ENCODE measurements at regions not wholly inside any gene's neighbourhood (a gene's known extent, or its start where the extent isn't known, plus 50 kb on each side); places are given as distances from the start of the nearest gene placed in this dataset.
"Not testable (repeated sequence)": the region's sequence is repeated elsewhere in the genome, so short reads cannot be mapped to it uniquely, and the experiment has no call there.

- DNase-seq (ENCODE audit: low read depth), result no peak
These were observed 203.2 kb downstream of the LAS1L start for GRCh38 chrX:65331371-65331770.

DNA sequence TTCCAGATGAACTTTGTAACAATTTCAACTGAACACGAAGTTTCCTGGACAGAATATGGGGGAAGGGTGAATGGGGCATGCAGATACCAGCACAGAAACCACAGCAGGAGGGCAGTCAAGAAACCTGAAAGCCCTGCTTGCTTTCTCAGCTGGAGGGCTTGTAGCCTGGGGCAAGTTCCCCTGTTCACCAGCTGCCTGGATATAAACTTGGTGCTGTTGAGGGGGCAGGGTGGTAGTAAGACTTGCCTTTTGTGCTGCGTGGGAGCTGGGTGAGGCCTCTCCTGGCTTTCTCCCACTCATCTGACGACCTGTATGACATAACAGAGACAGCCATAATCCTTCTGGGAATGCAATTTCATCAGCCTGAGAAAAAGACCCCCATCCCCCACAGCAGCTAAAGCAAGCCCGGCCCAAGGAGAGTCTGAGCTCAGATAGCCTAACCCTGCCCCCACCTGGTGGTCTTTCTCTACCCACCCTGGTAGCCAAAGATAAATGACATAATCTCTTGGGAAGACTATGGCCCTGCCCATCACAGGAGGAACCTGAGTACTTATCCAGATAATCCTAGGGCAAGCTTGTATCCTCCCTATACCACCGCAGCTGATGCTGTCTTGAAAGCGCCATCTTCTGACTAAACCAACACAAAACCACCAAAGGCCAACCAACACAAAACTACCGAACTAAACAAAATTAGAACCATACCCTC is 234.3 kb downstream of the LAS1L start:
- no peak for DNase-seq (ENCODE audit: low read depth)

- DNase-seq (ENCODE audit: low read depth), result not testable (repeated sequence)
These were observed 251.7 kb downstream of the LAS1L start for GRCh38 chrX:65282905-65283304.

- no peak for DNase-seq (ENCODE audit: low read depth)
These were observed 261.4 kb downstream of the LAS1L start for GRCh38 chrX:65273152-65273551.

GRCh38 chrX:65266482-65266881 is 268.1 kb downstream of the LAS1L start:
- DNase-seq (ENCODE audit: low read depth), result no peak

DNA sequence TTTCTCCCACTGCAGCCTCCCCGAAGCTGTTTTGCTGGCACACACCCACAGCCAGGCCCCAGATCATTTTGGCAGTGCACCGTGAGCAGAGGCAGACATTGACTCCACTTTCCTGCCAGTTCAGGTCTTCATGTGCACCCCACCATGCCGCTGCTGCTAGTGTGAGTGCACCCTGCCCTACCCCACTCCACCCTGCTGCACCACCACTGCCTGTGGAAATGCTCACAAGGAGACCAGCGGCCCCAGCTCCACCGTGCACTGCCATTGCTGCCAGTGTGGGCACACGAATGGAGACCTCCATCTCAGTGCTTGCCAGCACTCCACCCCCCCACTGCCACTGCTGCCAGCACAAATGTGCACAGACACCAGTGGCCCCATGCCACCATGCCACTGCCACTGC is 277.6 kb upstream of the ZC4H2 start:
- DNase-seq (ENCODE audit: low read depth), result no peak

DNA sequence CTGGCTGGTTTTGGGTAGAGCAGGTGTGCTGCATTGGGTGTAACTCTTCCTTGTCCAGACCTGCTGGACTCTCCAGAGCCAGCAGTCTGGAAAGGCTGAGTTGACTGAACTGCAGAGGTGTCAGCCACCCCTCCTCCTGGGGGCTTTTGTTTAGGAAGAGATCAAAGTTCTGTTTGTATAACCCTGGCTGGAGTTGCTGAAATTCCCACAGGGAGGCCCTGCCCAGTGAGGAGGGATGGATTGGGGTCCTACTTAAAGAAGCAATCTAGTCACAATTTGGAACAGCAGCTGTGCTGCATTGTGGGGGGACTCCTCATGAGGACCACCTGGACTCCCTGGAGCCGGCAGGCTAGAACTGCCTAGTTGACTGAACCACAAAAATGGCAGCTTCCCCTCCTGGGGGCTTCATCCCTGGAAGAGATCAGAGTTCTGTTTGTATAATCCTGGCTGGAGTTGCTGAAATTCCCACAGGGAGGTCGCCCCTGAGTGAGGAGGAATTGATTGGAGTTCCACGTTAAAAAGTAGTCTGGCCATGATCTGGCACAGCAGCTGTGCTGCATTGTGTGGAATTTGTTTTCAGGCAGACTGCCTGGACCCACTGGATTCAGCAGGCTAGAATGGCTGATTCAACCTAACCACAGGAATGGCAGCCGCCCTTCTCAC is 264.9 kb upstream of the ZC4H2 start:
- DNase-seq (ENCODE audit: low read depth), result no peak

DNA sequence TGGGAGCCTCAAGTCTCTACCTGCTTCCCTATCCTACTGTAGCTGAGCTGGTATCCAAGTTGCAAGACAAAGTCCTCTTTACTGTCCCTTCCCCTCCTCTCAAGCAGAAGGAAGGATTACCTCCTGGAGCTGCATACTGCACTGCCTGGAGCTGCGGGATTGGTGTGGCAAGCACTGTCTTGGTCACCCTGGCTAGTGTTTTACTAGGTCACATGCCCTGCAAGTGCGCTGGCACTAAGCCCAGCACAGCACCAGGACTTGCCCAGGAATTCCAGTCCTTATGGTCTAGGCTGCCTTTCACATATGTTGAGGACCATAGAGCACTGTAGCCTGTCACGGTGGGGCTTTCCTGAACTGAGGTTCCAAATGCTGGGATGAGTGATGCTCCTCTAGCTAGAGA is 227.3 kb upstream of the ZC4H2 start:
- DNase-seq (ENCODE audit: low read depth), result no peak

DNA sequence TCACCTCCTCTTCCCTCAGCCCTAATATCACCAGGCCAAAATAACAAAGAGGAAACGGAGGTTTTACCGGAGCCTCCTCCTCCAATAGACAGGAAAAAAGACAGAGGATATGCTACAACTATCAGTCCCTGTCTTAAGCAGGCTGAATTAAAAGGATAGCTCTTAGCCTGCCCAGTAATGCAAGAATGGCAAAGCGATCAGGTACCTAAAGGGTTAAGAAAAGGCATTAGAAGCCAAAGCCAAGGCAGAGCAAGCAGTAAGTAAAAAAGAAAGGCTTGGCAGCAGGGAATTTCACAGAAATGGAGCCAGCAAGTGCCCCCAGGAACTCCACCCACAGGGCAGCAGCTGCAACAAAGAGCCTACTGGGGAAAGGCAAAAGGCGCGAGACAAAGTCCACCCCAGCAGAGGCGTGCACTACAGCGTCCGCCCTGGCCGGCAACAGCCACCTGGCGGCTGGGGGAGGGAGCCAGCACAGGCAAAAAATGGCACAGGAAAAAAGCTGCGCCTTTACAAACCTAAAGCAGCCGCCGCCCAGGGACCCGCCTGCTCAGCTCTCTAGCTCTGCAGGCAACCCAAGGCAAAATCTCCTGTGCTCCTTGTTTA is 220.6 kb upstream of the ZC4H2 start:
- DNase-seq (ENCODE audit: low read depth), result no peak

DNA sequence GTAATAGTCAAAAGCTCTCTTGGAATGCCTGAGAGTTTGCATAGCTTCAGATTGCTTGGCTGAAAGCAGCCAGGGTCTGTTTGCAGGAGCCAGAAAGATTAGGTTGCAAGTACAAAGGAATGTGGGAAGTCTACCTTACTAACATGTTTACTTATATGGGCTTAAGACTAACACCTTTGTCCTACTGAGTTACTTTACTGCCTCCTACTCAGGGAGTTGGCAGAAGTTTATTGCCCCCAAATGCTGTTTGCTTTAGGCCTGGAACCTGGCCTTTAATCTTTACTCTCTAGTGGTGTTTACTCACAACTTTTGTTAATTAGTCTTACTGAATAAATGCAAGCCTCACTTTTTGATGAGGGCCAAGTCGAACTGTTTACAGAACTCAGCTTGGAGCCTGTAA is 219.4 kb upstream of the ZC4H2 start:
- DNase-seq (ENCODE audit: low read depth), result no peak

GRCh38 chrX:65194547-65194946 is 218.3 kb upstream of the ZC4H2 start:
- DNase-seq (ENCODE audit: low read depth), result no peak

- not testable (repeated sequence) for DNase-seq (ENCODE audit: low read depth)
These were observed 187.1 kb upstream of the ZC4H2 start for GRCh38 chrX:65163325-65163724.

DNA sequence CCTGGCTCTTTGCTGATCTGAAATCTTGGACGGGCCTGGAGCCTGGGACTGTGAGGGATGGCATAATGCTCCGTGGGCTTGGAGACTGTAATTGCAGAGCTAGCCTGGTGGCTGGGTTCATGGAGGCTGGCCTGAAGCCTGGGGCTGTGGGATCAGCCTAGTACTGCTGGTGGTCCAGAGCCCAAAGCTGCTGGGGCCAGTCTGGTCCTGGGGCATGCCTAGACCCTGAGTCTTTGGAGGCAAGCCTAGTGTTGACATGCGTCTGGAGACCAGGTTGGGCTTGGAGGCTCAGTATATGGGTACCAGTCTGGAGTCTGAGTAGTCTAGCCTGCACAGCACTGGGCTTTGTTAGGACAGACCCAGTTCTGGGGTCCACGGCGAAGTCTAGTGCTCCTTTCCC is 172.0 kb upstream of the ZC4H2 start:
- no peak for DNase-seq (ENCODE audit: low read depth)

- no peak for DNase-seq (ENCODE audit: low read depth)
These were observed 160.2 kb upstream of the ZC4H2 start for GRCh38 chrX:65136424-65136823.

DNA sequence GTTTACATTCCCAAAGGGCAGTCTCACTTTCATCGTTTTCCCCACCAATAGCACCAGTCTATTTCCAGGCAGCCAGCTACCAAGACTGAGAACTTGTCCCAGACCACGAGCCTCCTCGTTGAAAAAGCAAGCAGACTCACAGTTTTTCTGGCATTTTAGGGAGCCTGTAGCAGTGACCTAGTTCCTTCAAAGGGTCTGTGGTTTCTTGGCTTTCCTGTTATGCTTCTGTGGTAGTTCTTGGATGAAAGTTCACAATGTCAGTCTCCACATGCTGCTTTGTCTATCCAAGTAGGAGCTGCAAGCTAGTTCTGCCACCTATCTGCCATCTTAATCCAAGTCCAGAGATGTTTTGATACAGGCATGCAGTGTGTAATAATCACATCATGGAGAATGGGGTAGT is 151.6 kb upstream of the ZC4H2 start:
- DNase-seq (ENCODE audit: low read depth), result no peak

DNA sequence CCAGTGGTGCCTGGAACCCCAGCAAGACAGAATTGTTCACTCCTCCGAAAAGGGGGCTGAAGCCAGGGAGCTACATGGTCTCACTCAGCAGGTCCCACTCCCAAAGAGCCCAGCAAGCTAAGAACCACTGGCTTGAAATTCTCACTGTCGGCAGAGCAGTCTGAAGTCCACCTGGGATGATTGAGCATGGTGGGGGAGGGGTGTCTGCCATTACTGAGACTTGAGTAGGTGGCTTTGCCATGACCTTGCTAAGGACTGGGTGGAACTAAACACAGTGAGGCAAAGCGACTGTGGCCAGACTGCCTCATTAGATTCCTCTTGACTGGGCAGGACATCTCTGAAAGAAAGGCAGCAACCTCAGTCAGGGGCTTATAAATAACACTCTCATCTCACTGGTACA is 122.6 kb upstream of the ZC4H2 start:
- no peak for DNase-seq (ENCODE audit: low read depth)

- DNase-seq (ENCODE audit: low read depth), result no peak
These were observed 117.4 kb upstream of the ZC4H2 start for GRCh38 chrX:65093658-65094057.

DNA sequence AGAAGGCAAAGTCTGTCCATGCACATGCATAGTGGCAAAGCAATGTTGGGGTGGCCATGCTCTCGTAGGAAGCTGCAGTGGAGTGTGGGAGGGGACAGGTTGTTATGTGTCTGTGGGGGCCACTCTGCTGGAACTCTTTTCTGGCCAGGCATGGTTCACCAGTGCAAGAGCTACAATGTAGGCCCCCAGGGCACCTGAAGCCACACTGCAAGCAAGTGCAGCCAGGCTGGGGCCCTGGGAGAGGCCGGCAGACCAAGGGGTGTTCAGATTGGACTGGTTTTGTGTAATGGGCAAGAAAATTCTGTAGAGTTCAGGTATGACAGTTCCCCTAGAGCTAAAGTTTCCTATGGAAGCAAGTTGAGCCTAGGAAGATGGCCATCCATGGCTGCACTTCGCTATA is 97.0 kb upstream of the ZC4H2 start:
- DNase-seq (ENCODE audit: low read depth), result no peak

DNA sequence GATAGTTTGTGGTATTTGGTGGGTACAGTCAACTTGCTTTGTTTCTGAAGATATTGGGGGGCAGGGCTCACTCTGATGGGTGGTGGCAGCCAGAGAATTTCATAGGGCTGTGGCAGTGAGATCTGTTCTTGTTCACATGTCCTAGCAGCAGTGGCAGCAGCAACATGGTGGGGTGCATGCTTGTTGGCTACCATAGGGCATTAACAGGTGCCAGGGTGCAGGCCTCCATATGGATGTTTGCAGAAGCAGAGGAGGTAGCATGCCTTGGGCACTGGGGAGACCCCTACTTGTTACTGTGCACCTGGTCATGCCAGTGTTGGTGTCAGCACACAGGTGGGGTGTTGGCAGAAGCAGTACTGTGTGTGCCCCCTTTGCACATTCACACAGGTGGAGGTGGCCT is 96.3 kb upstream of the ZC4H2 start:
- no peak for DNase-seq (ENCODE audit: low read depth)

DNA sequence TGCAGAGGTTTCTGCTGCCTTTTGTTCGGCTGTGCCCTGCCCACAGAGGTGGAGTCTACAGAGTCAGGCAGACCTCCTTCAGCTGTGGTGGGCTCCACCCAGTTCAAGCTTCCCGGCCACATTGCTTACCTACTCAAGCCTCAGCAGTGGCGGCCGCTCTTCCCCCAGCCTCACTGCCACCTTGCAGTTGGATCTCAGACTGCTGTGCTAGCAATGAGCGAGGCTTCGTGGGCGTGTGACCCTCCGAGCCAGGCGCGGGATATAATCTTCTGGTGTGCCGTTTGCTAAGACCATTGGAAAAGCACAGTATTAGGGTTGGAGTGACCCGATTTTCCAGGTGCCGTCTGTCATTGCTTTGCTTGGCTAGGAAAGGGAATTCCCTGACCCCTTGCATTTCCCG is 82.4 kb upstream of the ZC4H2 start:
- DNase-seq (ENCODE audit: low read depth), result not testable (repeated sequence)

- no peak for DNase-seq (ENCODE audit: low read depth)
These were observed 68.8 kb upstream of the ZC4H2 start for GRCh38 chrX:65045001-65045400.

DNA sequence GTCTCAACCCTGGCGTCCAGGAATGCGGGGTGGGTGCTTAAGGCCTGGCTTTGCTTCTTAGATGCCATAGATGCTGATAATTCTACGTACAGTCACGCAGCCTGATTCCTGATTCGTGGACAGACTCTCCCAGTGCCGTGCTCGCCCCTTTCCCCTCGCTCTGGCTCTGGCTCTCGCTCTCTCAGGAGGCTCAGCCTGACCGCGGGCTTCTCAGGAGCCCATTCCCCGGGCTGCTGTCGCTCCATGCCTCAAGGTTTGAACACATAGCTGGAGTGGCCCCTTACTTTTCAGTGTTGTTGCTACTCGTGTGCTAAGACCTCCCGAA is 59.2 kb upstream of the ZC4H2 start:
- DNase-seq (ENCODE audit: low read depth), result peak; percentile 0

DNA sequence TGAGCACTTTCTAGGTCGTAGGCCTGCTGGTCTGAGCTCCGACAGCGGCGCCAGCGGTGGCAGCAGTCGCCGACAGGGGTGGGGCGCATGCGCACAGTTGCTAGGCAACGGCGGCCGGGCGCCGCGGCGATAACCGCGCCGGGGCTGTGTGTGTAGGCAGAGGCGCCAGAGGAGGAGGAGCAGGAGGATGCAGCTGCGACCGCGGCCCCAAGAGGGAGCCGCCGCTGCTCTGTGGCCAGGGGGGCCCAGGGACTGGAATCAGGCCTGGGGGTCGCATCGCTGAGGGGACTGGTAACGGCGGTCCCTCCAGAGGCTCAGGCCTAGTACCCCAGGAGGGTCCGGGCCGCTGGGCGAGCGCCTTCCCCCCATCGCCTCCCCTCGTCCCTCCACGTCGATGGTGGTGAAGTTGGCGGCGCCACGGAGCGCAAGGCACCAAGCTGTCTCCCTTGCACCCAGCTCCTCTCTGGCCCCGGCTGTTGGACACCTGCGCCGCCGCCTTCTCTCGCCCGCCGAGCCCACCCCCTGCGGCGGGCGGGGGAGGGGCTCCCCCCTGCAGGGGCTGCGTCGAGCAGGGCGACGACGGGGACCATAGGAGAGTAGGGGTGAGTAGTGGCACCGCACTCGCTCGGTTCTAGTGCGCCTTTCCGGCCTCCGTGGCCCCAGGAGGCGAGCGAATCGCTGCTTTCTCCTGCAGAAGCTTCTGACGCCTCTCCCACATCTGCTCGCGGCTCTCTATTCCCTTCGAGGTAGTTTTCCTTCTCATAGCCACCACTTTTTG is 58.6 kb upstream of the ZC4H2 start, which contains the start of gene ZC3H12B:
Gene ZC3H12B, plus strand, starts transcription at position 159 of the 778 bp plus-strand sequence.
- peak; percentile 64 for DNase-seq (ENCODE audit: low read depth)

Data from activated T-cell treated with anti-CD3 and anti-CD28 coated beads for 1 hour (primary cell).